Panc1 (cell line): ENCODE measurements at regions not wholly inside any gene's neighbourhood (a gene's known extent, or its start where the extent isn't known, plus 50 kb on each side); places are given as distances from the start of the nearest gene placed in this dataset.

Source experiments
- ATAC-seq: fragments of 200-7000 bp; cut with Tn5 transposase; 2 replicates; pipeline ENCODE4 v1.9.1; 2020; ENCODE audit warnings: mild to moderate bottlenecking, moderate library complexity
- BruUV-seq: library from RNA; stranded (reverse); fragments of 400-500 nt; replicated peaks from 2 replicates; lab custom pipeline; 2021; lab: Mats Ljungman, UMichigan
- CTCF ChIA-PET: fragments of 300-600 bp; sonication (Branson Sonifier 250); formaldehyde crosslinking; loops from one replicate; lab custom pipeline; 2022; ENCODE audit warnings: antibody characterized with exemption; lab: Charles Lee
- POLR2A ChIA-PET: fragments of 300-600 bp; sonication (Branson Sonifier 250); formaldehyde crosslinking; loops from one replicate; lab custom pipeline; 2022; ENCODE audit warnings: antibody characterized with exemption; lab: Charles Lee
- DNase-seq: peaks from one replicate; pipeline ENCODE4 v3.0.0-alpha.2; 2010; ENCODE audit warnings: low read depth, low spot score
- H3K27ac ChIP-seq: 2 replicates; pipeline ENCODE4 v1.5.1; 2011; ENCODE audit warnings: mild to moderate bottlenecking, low read length, inconsistent platforms
- H3K27me3 ChIP-seq: fragments of 200-500 bp; sonication (Bioruptor generic); 2 replicates; pipeline ENCODE4 v1.6.0; 2014; ENCODE audit warnings: low read length, inconsistent platforms; ENCODE audit not compliant: control insufficient read depth, insufficient read depth
- H3K36me3 ChIP-seq: fragments of 200-500 bp; sonication (Bioruptor generic); 2 replicates; pipeline ENCODE4 v1.5.1; 2014; ENCODE audit warnings: inconsistent platforms, mild to moderate bottlenecking, low read length, moderate library complexity; ENCODE audit not compliant: control insufficient read depth, insufficient read depth
- H3K4me1 ChIP-seq: 2 replicates; pipeline ENCODE4 v1.5.1; 2011; ENCODE audit warnings: inconsistent platforms, mild to moderate bottlenecking, low read length, moderate library complexity; ENCODE audit not compliant: control insufficient read depth, insufficient read depth
- H3K4me3 ChIP-seq, 2 experiments: 2 replicates each; pipeline ENCODE4 v1.5.1; 2011 to 2012; ENCODE audit warnings: low read depth in 2 of 2, low read length in 2 of 2, mild to moderate bottlenecking in 2 of 2, inconsistent platforms in 1 of 2, moderate library complexity in 1 of 2
- H3K9me3 ChIP-seq: fragments of 200-500 bp; sonication (Bioruptor generic); 2 replicates; pipeline ENCODE4 v1.5.1; 2014; ENCODE audit warnings: low read depth, mild to moderate bottlenecking, inconsistent platforms, low read length, moderate library complexity; ENCODE audit not compliant: control insufficient read depth, insufficient read depth
- POLR2AphosphoS5 ChIP-seq: IDR thresholded peaks from 2 replicates; pipeline ENCODE4 v1.6.1; 2012; ENCODE audit warnings: mild to moderate bottlenecking, low read depth, low read length, moderate library complexity
- SIN3A ChIP-seq: IDR thresholded peaks from 2 replicates; pipeline ENCODE4 v1.6.1; 2012; ENCODE audit warnings: low read depth, mild to moderate bottlenecking, low read length, moderate library complexity, borderline replicate concordance; ENCODE audit not compliant: insufficient read depth
- TCF7L2 ChIP-seq: IDR thresholded peaks from 2 replicates; pipeline ENCODE4 v1.6.1; 2011; ENCODE audit warnings: mild to moderate bottlenecking, low read depth, low read length, inconsistent platforms
- in situ Hi-C: cut with HindIII; loops from 2 replicates; pipeline ENCODE4 v1.10.0; 2016; ENCODE audit warnings: low sequenced_read_pairs, low pct_unique_long_range_greater_than_20kb
- intact Hi-C: fragments of 100-400 bp; cut with micrococcal nuclease; formaldehyde crosslinking; loops from one replicate; pipeline ENCODE4 v1.10.0; 2022; ENCODE audit not compliant: unreplicated experiment
- TF ChIP-seq, protein P1 (sequence below), 2 experiments: IDR thresholded peaks; 2 replicates each; pipeline ENCODE4 v1.6.1; 2011 to 2012; ENCODE audit warnings: low read depth in 2 of 2, control low read depth in 1 of 2, low read length in 1 of 2, mild to moderate bottlenecking in 1 of 2, moderate library complexity in 1 of 2; ENCODE audit not compliant: insufficient read depth in 1 of 2
- TF ChIP-seq, protein P2 (sequence below): fragments of 450-650 bp; IDR thresholded peaks from 2 replicates; pipeline ENCODE4 v1.5.1; 2017; ENCODE audit warnings: mild to moderate bottlenecking

DNA sequence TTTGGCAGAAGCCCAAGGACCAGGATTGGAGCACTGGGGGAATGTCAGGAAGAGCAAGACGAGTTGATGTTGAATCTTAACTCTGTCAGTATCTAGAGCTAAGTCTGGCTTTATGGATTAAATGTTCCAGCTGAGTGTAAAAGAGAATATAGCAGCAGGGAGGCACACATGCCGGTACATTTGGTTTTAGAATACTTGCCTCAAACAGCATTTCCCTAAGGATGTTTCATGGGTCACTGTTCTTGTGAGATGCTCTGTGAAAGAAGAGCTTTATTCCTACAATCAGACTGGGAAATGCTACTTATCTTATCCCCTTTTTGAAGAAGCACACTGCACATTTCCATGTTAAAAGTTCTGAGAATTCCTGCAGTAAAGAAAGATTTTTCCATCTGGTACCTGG, 440.3 kb upstream of the B3GALT2 start:
- Histone ChIP-seq H3K27ac (no peak overlapping the region), H3K27me3 (no peaks in the 10 kb centered on the region), H3K9me3 (no peaks in the 10 kb centered on the region), H3K4me1 (no peaks in the 10 kb centered on the region), H3K4me3 (no peak overlapping the region), H3K36me3 (no peaks in the 10 kb centered on the region)
- BruUV-seq: no TSS peak
- POLR2A ChIA-PET: no interaction called here
- DNase-seq (no peak), ATAC-seq (no peak)
- in situ Hi-C loops (no loop called here), intact Hi-C loops (no loop called here)
- CTCF ChIA-PET: no interaction called here
- TF ChIP-seq, protein P1, sequence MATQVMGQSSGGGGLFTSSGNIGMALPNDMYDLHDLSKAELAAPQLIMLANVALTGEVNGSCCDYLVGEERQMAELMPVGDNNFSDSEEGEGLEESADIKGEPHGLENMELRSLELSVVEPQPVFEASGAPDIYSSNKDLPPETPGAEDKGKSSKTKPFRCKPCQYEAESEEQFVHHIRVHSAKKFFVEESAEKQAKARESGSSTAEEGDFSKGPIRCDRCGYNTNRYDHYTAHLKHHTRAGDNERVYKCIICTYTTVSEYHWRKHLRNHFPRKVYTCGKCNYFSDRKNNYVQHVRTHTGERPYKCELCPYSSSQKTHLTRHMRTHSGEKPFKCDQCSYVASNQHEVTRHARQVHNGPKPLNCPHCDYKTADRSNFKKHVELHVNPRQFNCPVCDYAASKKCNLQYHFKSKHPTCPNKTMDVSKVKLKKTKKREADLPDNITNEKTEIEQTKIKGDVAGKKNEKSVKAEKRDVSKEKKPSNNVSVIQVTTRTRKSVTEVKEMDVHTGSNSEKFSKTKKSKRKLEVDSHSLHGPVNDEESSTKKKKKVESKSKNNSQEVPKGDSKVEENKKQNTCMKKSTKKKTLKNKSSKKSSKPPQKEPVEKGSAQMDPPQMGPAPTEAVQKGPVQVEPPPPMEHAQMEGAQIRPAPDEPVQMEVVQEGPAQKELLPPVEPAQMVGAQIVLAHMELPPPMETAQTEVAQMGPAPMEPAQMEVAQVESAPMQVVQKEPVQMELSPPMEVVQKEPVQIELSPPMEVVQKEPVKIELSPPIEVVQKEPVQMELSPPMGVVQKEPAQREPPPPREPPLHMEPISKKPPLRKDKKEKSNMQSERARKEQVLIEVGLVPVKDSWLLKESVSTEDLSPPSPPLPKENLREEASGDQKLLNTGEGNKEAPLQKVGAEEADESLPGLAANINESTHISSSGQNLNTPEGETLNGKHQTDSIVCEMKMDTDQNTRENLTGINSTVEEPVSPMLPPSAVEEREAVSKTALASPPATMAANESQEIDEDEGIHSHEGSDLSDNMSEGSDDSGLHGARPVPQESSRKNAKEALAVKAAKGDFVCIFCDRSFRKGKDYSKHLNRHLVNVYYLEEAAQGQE (IDR thresholded peaks at IDR 0.05; ENCODE audit: insufficient read depth in 1 of 2, low read depth in 2 of 2, low read length in 1 of 2): no peak
- TF ChIP-seq POLR2AphosphoS5 (no peak), TCF7L2 (no peak), SIN3A (no peak)
- TF ChIP-seq, protein P2, sequence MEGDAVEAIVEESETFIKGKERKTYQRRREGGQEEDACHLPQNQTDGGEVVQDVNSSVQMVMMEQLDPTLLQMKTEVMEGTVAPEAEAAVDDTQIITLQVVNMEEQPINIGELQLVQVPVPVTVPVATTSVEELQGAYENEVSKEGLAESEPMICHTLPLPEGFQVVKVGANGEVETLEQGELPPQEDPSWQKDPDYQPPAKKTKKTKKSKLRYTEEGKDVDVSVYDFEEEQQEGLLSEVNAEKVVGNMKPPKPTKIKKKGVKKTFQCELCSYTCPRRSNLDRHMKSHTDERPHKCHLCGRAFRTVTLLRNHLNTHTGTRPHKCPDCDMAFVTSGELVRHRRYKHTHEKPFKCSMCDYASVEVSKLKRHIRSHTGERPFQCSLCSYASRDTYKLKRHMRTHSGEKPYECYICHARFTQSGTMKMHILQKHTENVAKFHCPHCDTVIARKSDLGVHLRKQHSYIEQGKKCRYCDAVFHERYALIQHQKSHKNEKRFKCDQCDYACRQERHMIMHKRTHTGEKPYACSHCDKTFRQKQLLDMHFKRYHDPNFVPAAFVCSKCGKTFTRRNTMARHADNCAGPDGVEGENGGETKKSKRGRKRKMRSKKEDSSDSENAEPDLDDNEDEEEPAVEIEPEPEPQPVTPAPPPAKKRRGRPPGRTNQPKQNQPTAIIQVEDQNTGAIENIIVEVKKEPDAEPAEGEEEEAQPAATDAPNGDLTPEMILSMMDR: no peak

DNA sequence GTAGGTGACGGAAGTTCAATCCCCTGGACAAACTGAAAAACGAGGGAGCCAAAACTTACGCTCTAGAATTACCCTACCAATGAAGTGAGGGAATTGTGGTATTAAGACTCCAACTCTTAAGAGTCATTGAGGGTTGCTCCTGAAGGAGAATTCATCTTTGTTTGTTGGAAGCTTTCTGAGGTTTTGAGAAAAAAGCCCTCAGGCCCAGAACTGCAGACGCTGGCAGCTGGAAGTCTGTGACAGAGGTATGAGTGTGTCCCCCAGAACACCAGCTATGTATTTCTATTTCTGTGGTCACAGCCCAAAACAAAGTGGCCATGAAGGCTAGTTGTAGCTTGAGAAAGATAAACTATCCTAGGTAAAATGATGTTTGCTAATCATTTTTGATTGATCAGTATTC, 438.8 kb upstream of the B3GALT2 start:
- no peak for ATAC-seq
- in situ Hi-C loops: no loop called here

More for the DNA sequence above, 438.8 kb upstream of the B3GALT2 start:
- Histone ChIP-seq H3K4me1 (no peaks in the 10 kb centered on the region), H3K4me3 (no peak overlapping the region), H3K27ac (no peak overlapping the region), H3K27me3 (no peaks in the 10 kb centered on the region), H3K9me3 (no peaks in the 10 kb centered on the region), H3K36me3 (no peaks in the 10 kb centered on the region)
- POLR2A ChIA-PET: no interaction called here
- intact Hi-C loops: no loop called here
- no TSS peak for BruUV-seq
- CTCF ChIA-PET: no interaction called here
- TF ChIP-seq, protein P1 (IDR thresholded peaks at IDR 0.05; ENCODE audit: insufficient read depth in 1 of 2, low read depth in 2 of 2, low read length in 1 of 2): no peak
- no peak for TF ChIP-seq POLR2AphosphoS5
- TF ChIP-seq SIN3A: no peak
- DNase-seq: no peak
